ENCODE measurements at regions not wholly inside any gene's neighbourhood (a gene's known extent, or its start where the extent isn't known, plus 50 kb on each side); places are given as distances from the start of the nearest gene placed in this dataset.

GRCh38 chr4:164531336-164531735 is 222.6 kb upstream of the SMIM31 start:
- TF ChIP-seq CTCF (conservative IDR thresholded peaks at IDR 0.05; ENCODE audit: low read depth, low read length), result no peak
- no peak overlapping the region for H3K4me3 ChIP-seq (ENCODE audit: low read depth, low read length)
- no peak for DNase-seq (ENCODE audit: low read depth)

- no peak for TF ChIP-seq CTCF (conservative IDR thresholded peaks at IDR 0.05; ENCODE audit: low read depth, low read length)
- H3K4me3 ChIP-seq (ENCODE audit: low read depth, low read length), result no peak overlapping the region
- DNase-seq (ENCODE audit: low read depth), result peak; percentile 41
These were observed 217.1 kb upstream of the SMIM31 start for GRCh38 chr4:164536814-164537213.

- DNase-seq (ENCODE audit: low read depth), result no peak
- H3K4me3 ChIP-seq (ENCODE audit: low read depth, low read length), result no peak overlapping the region
- TF ChIP-seq CTCF (conservative IDR thresholded peaks at IDR 0.05; ENCODE audit: low read depth, low read length), result no peak
These were observed 215.8 kb upstream of the SMIM31 start for GRCh38 chr4:164538097-164538496.

GRCh38 chr4:164540987-164541386 is 212.9 kb upstream of the SMIM31 start:
- no peak for DNase-seq (ENCODE audit: low read depth)
- H3K4me3 ChIP-seq (ENCODE audit: low read depth, low read length), result no peak overlapping the region
- no peak for TF ChIP-seq CTCF (conservative IDR thresholded peaks at IDR 0.05; ENCODE audit: low read depth, low read length)

- no peak overlapping the region for H3K4me3 ChIP-seq (ENCODE audit: low read depth, low read length)
- DNase-seq (ENCODE audit: low read depth), result no peak
- no peak for TF ChIP-seq CTCF (conservative IDR thresholded peaks at IDR 0.05; ENCODE audit: low read depth, low read length)
These were observed 211.5 kb upstream of the SMIM31 start for GRCh38 chr4:164542431-164542830.

GRCh38 chr4:164550989-164551712 is 202.8 kb upstream of the SMIM31 start:
- TF ChIP-seq CTCF (conservative IDR thresholded peaks at IDR 0.05; ENCODE audit: low read depth, low read length), result no peak
- no peak overlapping the region for H3K4me3 ChIP-seq (ENCODE audit: low read depth, low read length)
- DNase-seq (ENCODE audit: low read depth), result no peak

GRCh38 chr4:164551713-164552040 is 202.3 kb upstream of the SMIM31 start:
- no peak for DNase-seq (ENCODE audit: low read depth)
- H3K4me3 ChIP-seq (ENCODE audit: low read depth, low read length), result no peak overlapping the region
- no peak for TF ChIP-seq CTCF (conservative IDR thresholded peaks at IDR 0.05; ENCODE audit: low read depth, low read length)
